RWPE2 (cell line): ENCODE measurements at regions not wholly inside any gene's neighbourhood (a gene's known extent, or its start where the extent isn't known, plus 50 kb on each side); places are given as distances from the start of the nearest gene placed in this dataset.

Source experiments
- ATAC-seq: fragments of 200-7000 bp; cut with Tn5 transposase; 3 replicates; pipeline ENCODE4 v1.9.1; 2021; ENCODE audit warnings: low read depth
- DNase-seq: peaks from one replicate; pipeline ENCODE4 v3.0.0-alpha.2; 2020; ENCODE audit warnings: low spot score
- H3K27ac ChIP-seq: fragments of 450-650 bp; 2 replicates; pipeline ENCODE4 v1.5.1; 2017; ENCODE audit warnings: mild to moderate bottlenecking; ENCODE audit not compliant: poor library complexity, severe bottlenecking
- H3K27me3 ChIP-seq: fragments of 250-450 bp; sonication (Bioruptor Pico); 2 replicates; pipeline ENCODE4 v1.5.1; 2021; ENCODE audit warnings: mild to moderate bottlenecking, moderate library complexity; ENCODE audit not compliant: insufficient read depth, poor library complexity, severe bottlenecking
- H3K36me3 ChIP-seq: fragments of 250-450 bp; sonication (Bioruptor Pico); 2 replicates; pipeline ENCODE4 v1.5.1; 2020; ENCODE audit warnings: low read depth, mild to moderate bottlenecking, moderate library complexity
- H3K4me1 ChIP-seq: fragments of 250-450 bp; sonication (Bioruptor Pico); 2 replicates; pipeline ENCODE4 v1.5.1; 2021; ENCODE audit warnings: mild to moderate bottlenecking, moderate library complexity; ENCODE audit not compliant: insufficient read depth, poor library complexity, severe bottlenecking
- H3K4me3 ChIP-seq: fragments of 250-450 bp; sonication (Bioruptor Pico); 2 replicates; pipeline ENCODE4 v1.5.1; 2021; ENCODE audit warnings: mild to moderate bottlenecking, moderate library complexity; ENCODE audit not compliant: severe bottlenecking
- H3K9me3 ChIP-seq: fragments of 250-450 bp; sonication (Bioruptor Pico); 2 replicates; pipeline ENCODE4 v1.5.1; 2021; ENCODE audit warnings: mild to moderate bottlenecking, moderate library complexity; ENCODE audit not compliant: severe bottlenecking
- CTCF ChIP-seq: fragments of 450-650 bp; IDR thresholded peaks from one replicate; pipeline ENCODE4 v1.5.1; 2017; ENCODE audit warnings: mild to moderate bottlenecking, moderate library complexity; ENCODE audit not compliant: poor library complexity, severe bottlenecking

GRCh38 chr5:158431369-158432029, 572.6 kb upstream of the CLINT1 start:
- TF ChIP-seq CTCF: no peak
- no peak for DNase-seq
- ATAC-seq: no peak
- no peak overlapping the region for H3K4me3 ChIP-seq
- peaks cover 2% of the 10 kb centered on the region for H3K9me3 ChIP-seq
- peaks cover 24% of the 10 kb centered on the region for H3K4me1 ChIP-seq
- no peak overlapping the region for H3K27ac ChIP-seq
- no peaks in the 10 kb centered on the region for H3K27me3 ChIP-seq
- no peaks in the 10 kb centered on the region for H3K36me3 ChIP-seq

DNA sequence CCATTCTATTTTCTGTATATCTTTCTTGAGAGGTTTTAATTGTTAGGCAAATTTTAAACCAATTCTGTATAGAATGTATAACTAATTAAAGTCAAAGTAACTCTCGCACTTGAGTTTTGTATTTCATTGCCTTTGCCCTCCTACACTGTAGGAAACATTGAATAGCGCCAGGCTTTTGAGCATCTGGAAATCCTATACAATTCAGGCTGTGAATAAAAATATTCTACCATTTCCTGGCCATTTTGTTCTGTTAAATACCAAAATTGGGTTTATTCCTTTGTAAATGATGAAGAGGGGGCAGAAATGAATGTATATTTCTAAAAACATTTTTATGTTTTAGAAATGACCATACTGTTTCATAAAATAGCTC, 571.8 kb upstream of the CLINT1 start:
- H3K27me3 ChIP-seq: no peaks in the 10 kb centered on the region
- TF ChIP-seq CTCF: no peak
- no peak for DNase-seq
- peaks cover 24% of the 10 kb centered on the region for H3K4me1 ChIP-seq
- peak overlapping the region; percentile 64 for H3K27ac ChIP-seq
- H3K4me3 ChIP-seq: no peak overlapping the region
- H3K36me3 ChIP-seq: no peaks in the 10 kb centered on the region
- no peak for ATAC-seq
- H3K9me3 ChIP-seq: peaks cover 2% of the 10 kb centered on the region

DNA sequence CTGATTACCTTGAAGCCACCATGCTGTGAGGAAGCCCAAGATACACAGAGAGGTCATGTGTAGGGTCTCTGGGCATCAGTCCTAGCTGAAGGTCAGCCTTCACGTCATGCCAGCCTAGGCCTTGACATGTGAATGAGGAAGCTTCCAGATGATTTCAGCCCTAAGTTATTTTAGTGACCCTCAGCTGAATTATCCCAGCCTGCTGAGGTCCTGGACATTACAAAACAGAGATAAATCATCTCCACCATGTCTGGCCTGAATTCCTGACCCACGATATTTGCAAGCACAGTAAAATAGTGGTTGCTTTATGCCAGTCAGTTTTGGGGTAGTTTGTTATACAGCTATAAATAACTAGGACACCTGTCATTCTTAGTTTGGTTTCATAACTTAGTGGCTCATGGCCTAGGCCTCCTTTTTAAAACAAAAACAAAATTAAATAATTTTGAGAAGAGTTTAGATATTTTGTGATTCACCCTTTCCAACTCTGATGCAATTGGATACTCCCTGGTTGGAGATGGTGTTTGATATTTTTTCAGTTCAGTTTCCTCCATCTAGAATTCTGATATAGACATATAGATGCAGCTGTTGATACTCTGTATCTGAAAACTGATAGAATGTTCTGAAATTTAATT, 571.3 kb upstream of the CLINT1 start:
- no peak for TF ChIP-seq CTCF
- Histone ChIP-seq H3K27me3 (no peaks in the 10 kb centered on the region), H3K36me3 (no peaks in the 10 kb centered on the region), H3K4me1 (peaks cover 22% of the 10 kb centered on the region), H3K27ac (peak overlapping the region; percentile 64), H3K4me3 (no peak overlapping the region), H3K9me3 (peaks cover 2% of the 10 kb centered on the region)
- ATAC-seq: no peak
- DNase-seq: no peak

DNA sequence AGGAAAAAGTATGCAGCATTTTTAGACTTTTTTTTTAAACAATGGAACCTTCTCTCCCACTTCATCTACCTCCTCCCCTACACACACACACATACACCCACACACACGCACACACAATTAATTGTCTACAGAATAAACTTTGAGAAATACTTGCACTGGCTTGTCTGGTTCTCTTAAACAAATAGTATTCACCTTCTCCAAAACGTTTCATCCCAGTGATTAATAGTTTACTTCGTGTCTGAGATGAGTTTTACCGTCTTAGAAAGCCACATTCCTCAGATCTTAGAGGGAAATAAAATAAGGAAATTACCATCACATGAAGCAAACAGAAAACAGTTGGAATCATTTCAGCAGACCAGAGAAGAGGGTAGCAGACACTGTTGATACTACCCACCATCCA, 570.6 kb upstream of the CLINT1 start:
- peak; percentile 81 for ATAC-seq
- Histone ChIP-seq H3K36me3 (no peaks in the 10 kb centered on the region), H3K27me3 (no peaks in the 10 kb centered on the region), H3K4me3 (no peak overlapping the region), H3K4me1 (peaks cover 20% of the 10 kb centered on the region), H3K9me3 (peaks cover 2% of the 10 kb centered on the region), H3K27ac (peak overlapping the region; percentile 64)
- no peak for DNase-seq
- TF ChIP-seq CTCF: no peak

DNA sequence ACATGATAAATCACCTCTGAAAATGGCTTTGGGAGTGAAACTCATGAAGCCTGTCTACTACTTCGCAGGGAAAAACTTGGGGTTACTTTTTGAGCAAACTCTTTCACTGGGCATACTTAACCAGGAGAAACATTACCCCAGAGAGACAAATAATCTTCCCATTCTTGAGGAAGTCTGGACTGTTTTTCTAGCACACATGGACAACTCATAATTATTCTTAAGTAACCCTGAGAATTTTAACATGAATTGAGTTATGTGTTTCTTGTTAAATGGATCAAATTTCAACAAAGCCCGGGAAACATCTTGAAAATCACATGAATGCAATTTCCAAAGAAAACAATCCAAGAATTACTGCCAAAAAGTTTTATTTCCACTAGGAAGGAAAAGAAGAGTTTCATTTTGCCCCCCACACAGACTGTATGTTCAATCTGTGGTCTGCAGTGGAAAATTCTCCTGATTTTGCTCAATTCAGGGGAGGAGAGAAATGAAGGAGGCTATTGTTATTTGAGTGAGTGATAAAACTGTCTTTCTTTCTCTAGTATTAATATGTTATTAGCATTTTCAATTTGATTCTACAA, 564.8 kb upstream of the CLINT1 start:
- no peak overlapping the region for H3K27ac ChIP-seq
- H3K4me3 ChIP-seq: no peak overlapping the region
- no peaks in the 10 kb centered on the region for H3K27me3 ChIP-seq
- H3K4me1 ChIP-seq: peaks cover 10% of the 10 kb centered on the region
- DNase-seq (no peak), ATAC-seq (no peak)
- TF ChIP-seq CTCF: no peak
- H3K9me3 ChIP-seq: no peaks in the 10 kb centered on the region
- no peaks in the 10 kb centered on the region for H3K36me3 ChIP-seq
